ENCODE measurements at regions not wholly inside any gene's neighbourhood (a gene's known extent, or its start where the extent isn't known, plus 50 kb on each side); places are given as distances from the start of the nearest gene placed in this dataset.

GRCh38 chr17:17398188-17398942, 78.4 kb upstream of the MED9 start:
- DNase-seq, result no peak

DNA sequence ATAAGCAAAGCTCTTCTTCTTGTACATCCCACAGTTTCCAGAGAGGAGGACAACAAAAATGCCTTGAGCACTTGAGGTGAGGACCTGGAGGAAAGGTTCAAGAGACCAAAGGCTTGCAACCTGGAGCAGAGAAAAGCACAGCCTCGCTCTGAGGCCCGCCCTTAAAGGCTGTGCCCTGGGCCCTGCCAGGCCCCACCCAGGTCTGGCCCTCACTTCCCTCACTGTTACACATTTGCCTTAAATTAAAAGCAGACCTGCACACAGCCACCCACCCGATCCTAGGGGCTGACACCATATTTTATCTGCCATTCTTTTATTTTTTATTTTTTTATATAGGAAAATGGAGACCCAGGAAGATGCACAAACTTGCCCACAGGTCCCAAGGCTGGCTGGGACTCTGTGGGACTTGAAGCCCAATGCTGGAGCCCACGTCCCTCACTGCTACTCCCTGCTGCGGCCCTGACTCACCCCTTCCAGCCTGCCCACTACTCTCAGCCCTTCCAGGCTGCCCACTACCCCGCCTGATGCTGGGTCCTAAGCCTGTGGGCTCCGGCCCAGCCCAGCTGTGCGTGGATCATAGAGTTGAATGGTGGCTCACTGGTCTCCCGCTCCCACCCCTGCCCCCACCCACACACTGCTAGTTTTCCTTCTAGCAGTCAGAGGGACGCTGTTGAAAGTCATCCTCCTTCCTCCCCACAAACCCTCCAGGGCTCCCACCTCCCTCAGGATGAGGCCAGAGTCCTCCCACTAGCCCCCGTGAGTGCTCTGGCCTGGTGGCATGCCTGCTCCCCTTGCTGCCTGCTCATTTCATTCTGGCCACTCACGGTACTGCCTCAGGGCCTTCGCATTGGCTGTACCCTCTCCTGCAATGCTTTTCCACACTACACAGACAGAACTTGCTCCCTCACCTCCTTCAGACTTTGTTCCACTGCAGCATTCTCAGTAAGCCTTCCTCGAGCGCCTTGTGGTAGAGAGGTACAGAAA, 77.6 kb upstream of the MED9 start:
- DNase-seq, result no peak

- DNase-seq, result no peak
These were observed 76.7 kb upstream of the MED9 start for GRCh38 chr17:17400070-17400469.

DNA sequence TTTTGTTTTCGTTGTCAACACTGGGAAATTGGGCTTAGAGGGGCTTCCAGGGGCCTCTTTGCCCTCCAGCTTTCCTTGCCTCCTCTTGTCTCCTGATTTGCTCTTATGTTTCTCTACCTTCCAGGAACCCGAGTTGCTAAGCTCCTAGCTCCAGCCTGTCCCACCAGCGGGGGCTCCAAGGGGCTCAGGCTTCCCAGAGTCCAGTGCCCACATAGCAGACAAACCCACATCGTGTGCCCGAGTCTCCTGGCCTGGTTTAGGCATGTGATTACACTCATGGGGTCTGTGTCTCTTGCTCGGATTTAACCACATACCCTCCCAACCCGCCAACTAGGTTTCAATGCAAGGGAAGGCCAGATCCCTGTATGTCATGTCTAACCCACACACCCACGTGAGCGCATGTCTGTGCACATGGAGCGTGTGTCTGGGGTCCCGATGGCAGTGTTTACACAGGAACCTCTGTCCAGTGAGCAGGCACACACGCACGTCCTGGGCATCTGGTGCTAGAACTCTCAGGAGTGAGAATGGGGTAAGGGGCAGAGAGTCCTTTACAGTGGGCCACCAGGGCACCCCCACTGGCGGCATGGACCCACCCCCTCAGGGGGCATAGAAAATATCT, 76.1 kb upstream of the MED9 start:
- DNase-seq, result no peak

DNA sequence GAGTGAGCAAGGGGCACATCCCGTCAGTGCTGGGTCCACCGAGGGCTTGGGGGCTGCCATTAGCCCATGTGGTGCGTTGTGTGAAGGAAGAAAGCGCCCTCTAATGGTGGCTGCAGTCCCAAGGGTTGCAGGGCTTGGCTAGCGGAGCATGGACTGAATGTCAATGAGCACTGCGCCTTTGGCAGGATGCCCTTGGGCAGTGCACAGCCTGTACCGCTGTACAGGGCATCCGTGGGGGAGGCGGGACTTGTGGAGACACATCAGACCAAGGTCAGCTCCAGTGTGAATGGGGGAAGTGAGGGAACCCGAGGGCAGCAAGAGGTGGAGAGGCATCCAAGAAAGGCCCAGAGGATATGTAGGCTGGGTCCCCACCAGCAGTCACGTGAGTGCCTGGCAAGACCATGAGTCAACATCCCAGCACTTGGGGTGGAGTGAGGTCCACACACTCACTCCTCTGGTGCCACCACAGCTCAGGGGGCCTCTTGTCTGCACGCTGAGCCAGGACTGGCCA, 75.5 kb upstream of the MED9 start:
- no peak for DNase-seq

DNA sequence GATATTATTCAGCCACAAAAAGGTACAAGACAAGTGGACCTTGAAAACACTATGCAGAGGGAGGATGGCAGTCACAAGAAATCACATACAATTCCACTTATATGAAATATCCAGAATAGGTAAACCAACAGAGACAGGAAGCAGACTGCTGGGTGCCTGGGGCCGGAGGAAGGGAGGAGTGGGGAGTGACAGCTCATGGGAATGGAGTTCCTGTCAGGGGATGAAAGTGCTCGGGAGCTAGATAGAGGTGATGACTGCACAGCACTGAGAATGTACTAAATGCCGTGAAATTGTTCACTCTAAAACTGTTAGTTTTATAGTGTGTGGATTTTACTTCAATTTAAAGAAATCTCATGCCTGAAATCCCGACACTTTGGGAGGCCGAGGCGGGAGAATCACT, 74.2 kb upstream of the MED9 start:
- DNase-seq, result no peak

DNA sequence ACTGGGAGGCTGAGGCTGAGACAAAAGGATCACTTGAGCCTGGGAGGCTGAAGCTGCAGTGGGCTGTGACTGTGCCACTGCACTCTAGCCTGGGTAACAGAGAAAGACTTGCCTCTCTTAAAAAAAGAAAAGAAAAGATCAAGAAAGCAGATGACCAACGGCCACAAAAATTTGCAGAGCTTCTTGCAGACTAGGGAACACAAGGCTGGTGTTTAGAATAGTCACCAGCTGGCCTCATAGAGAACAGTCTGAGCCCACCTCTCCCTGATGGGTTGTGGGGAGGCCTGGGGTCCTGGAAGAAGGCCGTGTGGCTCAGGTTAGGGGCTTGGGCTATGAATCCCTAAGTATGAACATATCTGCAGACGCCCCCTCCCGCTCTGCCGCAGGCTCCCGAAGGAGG, 73.7 kb upstream of the MED9 start:
- DNase-seq, result no peak

GRCh38 chr17:17403899-17404576, 72.8 kb upstream of the MED9 start:
- peak; percentile 42 for DNase-seq

DNA sequence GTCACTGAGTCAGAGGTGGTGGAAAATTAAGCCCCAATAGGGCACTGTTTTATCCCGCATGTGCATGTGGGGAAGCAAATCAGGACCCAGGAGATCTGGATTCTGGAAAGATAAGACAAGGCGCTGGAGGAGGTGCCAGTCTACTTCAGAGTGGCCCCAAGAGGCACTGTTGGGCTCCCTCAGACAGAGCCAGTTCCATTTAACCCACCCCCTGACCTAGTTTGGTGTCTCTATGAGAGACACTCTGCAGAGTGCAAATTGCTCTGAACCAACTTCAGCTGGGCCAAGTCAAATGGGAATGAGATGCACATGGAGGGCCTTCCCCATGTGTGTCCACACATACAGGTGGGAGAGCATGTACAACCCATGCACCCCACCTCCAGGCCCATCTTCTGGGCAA, 71.1 kb upstream of the MED9 start:
- DNase-seq, result no peak

- no peak for DNase-seq
These were observed 70.6 kb upstream of the MED9 start for GRCh38 chr17:17406225-17406624.

DNA sequence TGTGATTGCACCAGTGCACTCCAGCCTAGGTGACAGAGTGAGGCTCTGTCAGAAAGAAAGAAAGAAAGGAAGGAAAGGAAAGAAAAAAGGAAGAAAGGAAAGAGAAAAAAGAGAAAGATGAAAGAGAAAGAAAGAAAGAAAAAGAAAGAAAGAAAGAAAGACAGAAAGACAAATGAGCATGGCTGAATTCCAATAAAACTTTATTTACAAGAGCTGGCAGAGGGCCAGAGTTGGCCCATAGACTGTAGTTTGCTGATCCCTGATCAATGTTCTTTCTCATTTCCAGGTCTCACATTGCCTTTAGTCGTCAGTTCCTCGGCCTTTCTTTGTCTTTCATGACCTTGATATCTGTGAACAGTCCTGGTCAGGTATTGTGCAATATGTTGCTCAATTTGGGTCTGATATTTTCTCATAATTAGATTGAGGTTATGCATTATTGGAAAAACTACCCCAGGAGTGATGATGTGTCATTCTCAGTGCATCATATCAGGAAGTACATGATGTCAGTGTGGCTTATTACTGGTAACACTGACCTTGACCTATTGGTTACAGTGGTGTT, 68.5 kb upstream of the MED9 start:
- DNase-seq, result no peak

- DNase-seq, result no peak
These were observed 66.4 kb upstream of the MED9 start for GRCh38 chr17:17410357-17410756.

DNA sequence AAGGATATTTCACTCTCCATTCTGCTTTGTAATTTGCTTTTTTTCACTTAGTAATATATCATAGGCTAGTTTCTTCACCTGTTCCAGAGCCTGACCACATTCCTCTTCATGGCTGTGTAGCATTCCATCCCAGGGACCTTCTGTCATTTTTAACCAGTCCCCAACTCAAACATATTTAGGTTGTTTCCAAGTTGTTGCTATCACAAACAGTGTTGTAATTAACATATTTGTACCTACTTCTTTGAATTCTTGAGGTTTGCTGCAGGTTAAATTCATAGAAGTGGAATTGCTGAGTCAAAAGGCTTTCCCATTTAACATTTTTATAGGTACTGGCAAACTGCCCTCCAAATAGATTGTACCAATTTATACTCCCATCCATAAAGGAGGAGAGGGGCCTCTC, 65.1 kb upstream of the MED9 start:
- DNase-seq, result no peak

DNA sequence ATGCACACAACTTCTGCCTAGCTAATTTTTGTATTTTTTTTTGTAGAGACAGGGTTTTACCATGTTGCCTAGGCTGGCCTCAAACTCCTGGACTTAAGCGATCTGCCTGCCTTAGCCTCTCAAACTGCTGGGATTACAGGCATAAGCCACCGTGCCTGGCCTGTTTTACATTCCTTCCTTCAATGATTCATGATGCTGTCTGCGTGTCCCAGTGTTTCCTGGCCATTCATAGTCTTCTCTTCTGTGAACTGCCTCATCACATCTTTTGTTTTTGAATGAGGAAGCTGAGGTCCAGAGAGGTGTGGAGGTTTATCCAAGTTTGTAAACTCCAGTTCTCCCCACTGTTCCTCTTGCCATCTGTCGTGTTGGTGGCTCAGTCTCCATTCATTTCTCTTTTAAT, 64.5 kb upstream of the MED9 start:
- no peak for DNase-seq

- DNase-seq, result no peak
These were observed 63.5 kb upstream of the MED9 start for GRCh38 chr17:17413215-17413792.

- no peak for DNase-seq
These were observed 63.0 kb upstream of the MED9 start for GRCh38 chr17:17413821-17414220.

DNA sequence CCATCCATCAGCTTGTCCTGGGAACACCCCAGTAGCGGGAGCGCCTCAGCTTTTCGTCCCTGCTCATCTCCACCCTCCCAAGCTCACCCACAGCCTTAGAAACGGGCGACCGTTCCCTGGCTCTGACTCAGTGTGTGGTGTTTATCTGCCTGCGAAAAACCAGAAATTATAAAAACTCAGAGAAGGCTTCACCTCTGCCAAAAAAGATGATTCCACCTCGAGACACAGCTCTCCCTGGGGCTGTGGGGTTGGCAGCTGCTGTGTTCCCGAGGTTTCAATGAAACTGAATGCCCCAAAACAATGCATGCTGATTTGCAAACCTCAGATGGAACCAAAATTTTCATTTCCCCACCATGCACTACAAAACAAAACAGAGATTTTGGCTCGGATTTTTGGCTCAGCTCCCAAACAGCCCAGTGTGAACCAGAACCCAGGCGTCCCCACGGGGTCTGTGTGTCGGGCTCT, 62.4 kb upstream of the MED9 start:
- no peak for DNase-seq

DNA sequence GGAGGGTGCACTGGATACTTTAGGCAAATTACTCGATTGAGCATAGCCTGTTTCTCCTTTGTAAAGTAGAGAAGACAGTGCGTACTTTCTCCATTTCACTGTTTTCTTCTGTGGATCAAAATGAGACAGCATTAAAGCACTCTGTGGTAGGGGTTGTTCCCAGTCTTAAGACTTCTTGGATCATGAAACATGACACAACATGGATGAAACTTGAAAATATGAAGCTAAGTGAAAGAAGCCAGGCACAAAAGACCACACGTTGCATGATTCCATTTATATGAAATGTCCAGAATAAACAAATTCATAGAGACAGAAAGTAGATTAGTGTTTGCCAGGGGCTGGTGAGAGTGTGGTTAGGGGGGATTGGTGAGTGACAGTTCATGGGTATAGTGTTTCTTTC, 61.8 kb upstream of the MED9 start:
- DNase-seq, result no peak

DNA sequence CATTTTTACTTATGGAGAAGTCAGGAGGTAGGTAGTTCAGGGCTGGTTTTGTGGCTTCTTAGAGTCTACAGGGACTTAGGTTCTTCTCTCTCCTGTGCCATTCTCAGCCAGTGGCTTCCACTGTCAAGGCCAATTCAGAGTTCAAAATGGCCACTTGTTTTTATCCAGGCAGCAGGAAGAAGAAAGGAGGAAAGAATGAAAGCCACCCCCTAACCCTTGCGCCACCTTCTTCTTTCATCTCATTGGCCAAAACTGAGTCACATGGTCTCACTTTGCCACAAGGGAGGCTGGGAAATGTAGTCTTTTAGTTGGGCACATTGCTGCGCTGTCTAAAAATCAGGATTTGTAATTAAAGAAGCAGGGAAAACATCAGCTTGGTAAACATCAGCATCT, 60.8 kb upstream of the MED9 start:
- DNase-seq, result no peak

DNA sequence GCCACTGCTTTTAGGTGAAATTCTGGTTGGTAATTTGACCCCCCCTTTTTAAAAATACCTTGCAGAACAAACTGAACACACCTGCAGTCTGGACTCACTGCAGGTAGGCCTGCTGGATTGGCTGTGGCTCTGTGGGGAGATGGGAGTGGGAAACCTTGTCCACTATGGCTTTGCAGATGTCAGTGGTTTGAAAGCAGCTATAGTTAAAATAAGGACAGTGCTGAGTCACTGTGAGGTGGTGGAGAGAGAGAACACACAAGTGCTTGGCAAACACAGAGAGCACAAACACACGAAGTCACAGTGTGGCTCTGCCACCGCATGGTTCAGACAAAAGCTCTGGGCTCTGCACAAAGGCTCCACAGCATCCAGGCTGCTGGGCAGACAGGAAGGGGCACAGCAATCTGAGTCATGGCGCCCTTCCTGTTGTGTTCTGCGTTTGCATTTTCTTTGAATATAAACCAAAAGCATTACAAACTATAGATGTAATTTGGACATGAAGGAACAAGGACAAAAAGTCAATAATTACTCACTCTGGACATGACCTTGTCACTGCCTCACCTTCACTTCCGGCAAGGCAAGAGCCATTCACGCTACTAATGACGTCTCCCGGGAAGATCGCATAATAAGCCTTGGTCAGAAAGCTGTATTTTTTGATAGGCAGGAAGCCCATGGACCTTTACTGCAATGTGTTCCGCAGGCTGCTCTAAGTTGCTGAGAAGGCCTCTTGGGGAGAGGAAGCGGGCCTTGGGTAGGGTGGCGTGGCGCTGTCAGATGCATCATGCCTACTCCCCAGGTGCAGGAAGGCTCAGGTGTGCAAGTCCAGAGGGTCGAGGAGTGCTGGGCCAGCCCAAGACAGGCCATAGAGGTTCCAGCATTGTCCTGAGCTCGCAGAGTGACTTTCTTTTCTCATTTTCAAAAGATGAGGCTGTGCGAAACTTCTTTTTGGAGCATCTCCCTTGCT, 60.1 kb upstream of the MED9 start:
- no peak for DNase-seq

DNA sequence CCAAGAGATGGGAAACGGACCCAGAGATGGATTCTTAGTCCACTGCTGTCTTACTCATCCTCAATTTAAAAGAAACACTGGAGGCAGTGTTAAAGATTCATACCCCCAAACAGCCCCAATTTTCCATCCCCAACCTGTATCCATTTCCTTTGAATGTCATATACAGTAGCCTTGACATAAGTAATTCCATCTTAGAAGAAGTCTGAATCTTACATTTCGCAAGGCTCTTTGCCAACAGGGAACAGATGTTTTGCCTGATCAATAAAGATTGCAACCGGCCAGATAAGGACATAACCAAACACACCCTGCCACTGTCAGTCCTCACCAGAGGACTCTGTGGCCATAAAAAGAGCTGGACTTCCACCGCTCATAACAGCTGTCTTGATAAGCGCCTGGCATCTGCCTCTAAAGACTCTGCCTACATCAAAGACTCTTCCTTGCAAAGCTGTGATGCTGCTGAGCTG, 59.0 kb upstream of the MED9 start:
- no peak for DNase-seq
